OCI-LY7 (cell line): ENCODE measurements at regions not wholly inside any gene's neighbourhood (a gene's known extent, or its start where the extent isn't known, plus 50 kb on each side); places are given as distances from the start of the nearest gene placed in this dataset.

Experiments used
- EZH2phosphoT487 ChIP-seq: fragments of 200-600 bp; sonication (generic); IDR thresholded peaks from 2 replicates; pipeline ENCODE4 v1.6.1; 2018; ENCODE audit warnings: low read depth, borderline replicate concordance, mild to moderate bottlenecking, mixed run types, antibody characterized with exemption, low read length, moderate library complexity, mixed read lengths
- TF ChIP-seq, protein P1 (sequence below): fragments of 200-600 bp; sonication (generic); conservative IDR thresholded peaks from 2 replicates; pipeline ENCODE4 v1.5.1; 2014; ENCODE audit warnings: mild to moderate bottlenecking, antibody characterized with exemption, low read length, moderate library complexity, mixed read lengths

DNA sequence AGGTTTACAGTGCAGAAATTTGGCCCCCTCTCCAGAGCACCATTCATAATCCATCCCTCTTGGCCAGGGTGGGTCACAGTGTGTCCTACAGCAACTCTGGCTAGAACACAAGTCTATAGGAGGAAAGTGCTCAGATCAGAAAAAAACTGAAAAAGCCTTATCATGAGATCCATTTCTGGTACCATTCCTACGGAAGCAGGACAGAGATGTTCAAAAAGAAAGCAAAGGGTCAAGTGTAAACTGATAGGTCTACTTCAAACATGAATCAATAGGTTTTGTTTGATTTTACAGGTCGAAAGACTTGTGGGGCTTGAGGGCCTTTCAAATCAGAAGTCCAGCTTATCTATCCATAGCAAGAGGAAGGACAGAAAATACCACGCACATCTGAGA lies 326.4 kb downstream of the SOX9 start:
- TF ChIP-seq, protein P1, sequence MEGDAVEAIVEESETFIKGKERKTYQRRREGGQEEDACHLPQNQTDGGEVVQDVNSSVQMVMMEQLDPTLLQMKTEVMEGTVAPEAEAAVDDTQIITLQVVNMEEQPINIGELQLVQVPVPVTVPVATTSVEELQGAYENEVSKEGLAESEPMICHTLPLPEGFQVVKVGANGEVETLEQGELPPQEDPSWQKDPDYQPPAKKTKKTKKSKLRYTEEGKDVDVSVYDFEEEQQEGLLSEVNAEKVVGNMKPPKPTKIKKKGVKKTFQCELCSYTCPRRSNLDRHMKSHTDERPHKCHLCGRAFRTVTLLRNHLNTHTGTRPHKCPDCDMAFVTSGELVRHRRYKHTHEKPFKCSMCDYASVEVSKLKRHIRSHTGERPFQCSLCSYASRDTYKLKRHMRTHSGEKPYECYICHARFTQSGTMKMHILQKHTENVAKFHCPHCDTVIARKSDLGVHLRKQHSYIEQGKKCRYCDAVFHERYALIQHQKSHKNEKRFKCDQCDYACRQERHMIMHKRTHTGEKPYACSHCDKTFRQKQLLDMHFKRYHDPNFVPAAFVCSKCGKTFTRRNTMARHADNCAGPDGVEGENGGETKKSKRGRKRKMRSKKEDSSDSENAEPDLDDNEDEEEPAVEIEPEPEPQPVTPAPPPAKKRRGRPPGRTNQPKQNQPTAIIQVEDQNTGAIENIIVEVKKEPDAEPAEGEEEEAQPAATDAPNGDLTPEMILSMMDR = no peak
- no peak for TF ChIP-seq EZH2phosphoT487
